GM21515 (cell line): ENCODE measurements at regions not wholly inside any gene's neighbourhood (a gene's known extent, or its start where the extent isn't known, plus 50 kb on each side); places are given as distances from the start of the nearest gene placed in this dataset.

Source experiments
- ATAC-seq: cut with Tn5 transposase; IDR thresholded peaks from one replicate; pipeline ENCODE4 v1.9.1; 2021; ENCODE audit not compliant: unreplicated experiment

GRCh38 chr2:37833423-37833822, 91.7 kb upstream of the RMDN2 start:
- no peak for ATAC-seq

- ATAC-seq, result no peak
Observed at GRCh38 chr2:37836270-37836669, 88.8 kb upstream of the RMDN2 start.

- no peak for ATAC-seq
Observed at GRCh38 chr2:37836711-37837110, 88.4 kb upstream of the RMDN2 start.

- ATAC-seq, result no peak
Observed at GRCh38 chr2:37837628-37838328, 87.3 kb upstream of the RMDN2 start.

GRCh38 chr2:37838541-37839167, 86.4 kb upstream of the RMDN2 start:
- no peak for ATAC-seq

GRCh38 chr2:37839991-37840390, 85.1 kb upstream of the RMDN2 start:
- ATAC-seq, result no peak

GRCh38 chr2:37842732-37843440, 82.2 kb upstream of the RMDN2 start:
- ATAC-seq, result no peak

- ATAC-seq, result no peak
Observed at GRCh38 chr2:37843556-37843955, 81.5 kb upstream of the RMDN2 start.

- no peak for ATAC-seq
Observed at GRCh38 chr2:37846207-37846606, 78.9 kb upstream of the RMDN2 start.

GRCh38 chr2:37847792-37848191, 77.3 kb upstream of the RMDN2 start:
- ATAC-seq, result no peak

- ATAC-seq, result no peak
Observed at GRCh38 chr2:37848451-37848850, 76.6 kb upstream of the RMDN2 start.

- no peak for ATAC-seq
Observed at GRCh38 chr2:37849911-37850310, 75.2 kb upstream of the RMDN2 start.

- ATAC-seq, result peak; percentile 23
Observed at GRCh38 chr2:37851428-37851827, 73.7 kb upstream of the RMDN2 start.

GRCh38 chr2:37851828-37852584, 73.1 kb upstream of the RMDN2 start:
- ATAC-seq, result peak; percentile 75

- ATAC-seq, result no peak
Observed at GRCh38 chr2:37852585-37853014, 72.5 kb upstream of the RMDN2 start.

GRCh38 chr2:37854676-37855282, 70.3 kb upstream of the RMDN2 start:
- ATAC-seq, result no peak

- no peak for ATAC-seq
Observed at GRCh38 chr2:37855283-37856041, 69.6 kb upstream of the RMDN2 start.

- no peak for ATAC-seq
Observed at GRCh38 chr2:37856101-37856751, 68.9 kb upstream of the RMDN2 start.

- ATAC-seq, result no peak
Observed at GRCh38 chr2:37857575-37858399, 67.3 kb upstream of the RMDN2 start.
